HL-60 (cell line): ENCODE measurements at regions not wholly inside any gene's neighbourhood (a gene's known extent, or its start where the extent isn't known, plus 50 kb on each side); places are given as distances from the start of the nearest gene placed in this dataset.

Source experiments
- DNase-seq, 2 experiments: peaks; one replicate each; pipeline ENCODE4 v3.0.0-alpha.2; 2010 to 2020; ENCODE audit warnings: low read depth in 1 of 2, low spot score in 1 of 2
- H3K27ac ChIP-seq: fragments of 250-450 bp; sonication (Bioruptor Pico); replicated peaks from 2 replicates; pipeline ENCODE4 v1.5.1; 2020; ENCODE audit warnings: mild to moderate bottlenecking, moderate library complexity
- H3K27me3 ChIP-seq: fragments of 250-450 bp; sonication (Bioruptor Pico); 2 replicates; pipeline ENCODE4 v1.5.1; 2021; ENCODE audit warnings: mild to moderate bottlenecking, moderate library complexity; ENCODE audit not compliant: insufficient read depth, poor library complexity, severe bottlenecking
- H3K4me3 ChIP-seq: replicated peaks from 2 replicates; pipeline ENCODE4 v1.5.1; 2011; ENCODE audit warnings: mild to moderate bottlenecking, control low read depth, low read length; ENCODE audit not compliant: insufficient read depth
- GABPA ChIP-seq: IDR thresholded peaks from 2 replicates; pipeline ENCODE4 v1.6.1; 2012; ENCODE audit warnings: low read depth
- POLR2AphosphoS5 ChIP-seq: IDR thresholded peaks from 2 replicates; pipeline ENCODE4 v1.6.1; 2012; ENCODE audit warnings: low read depth
- SPI1 ChIP-seq: IDR thresholded peaks from 2 replicates; pipeline ENCODE4 v1.6.1; 2012; ENCODE audit warnings: low read depth, mild to moderate bottlenecking, borderline replicate concordance
- TF ChIP-seq, protein P1 (sequence below): IDR thresholded peaks from one replicate; pipeline ENCODE4 v1.5.1; 2011; ENCODE audit warnings: low read length, control low read depth, inconsistent platforms; ENCODE audit not compliant: insufficient read depth
- TF ChIP-seq, protein P2 (sequence below): IDR thresholded peaks from 2 replicates; pipeline ENCODE4 v1.6.1; 2012; ENCODE audit warnings: low read depth; ENCODE audit not compliant: insufficient replicate concordance

DNA sequence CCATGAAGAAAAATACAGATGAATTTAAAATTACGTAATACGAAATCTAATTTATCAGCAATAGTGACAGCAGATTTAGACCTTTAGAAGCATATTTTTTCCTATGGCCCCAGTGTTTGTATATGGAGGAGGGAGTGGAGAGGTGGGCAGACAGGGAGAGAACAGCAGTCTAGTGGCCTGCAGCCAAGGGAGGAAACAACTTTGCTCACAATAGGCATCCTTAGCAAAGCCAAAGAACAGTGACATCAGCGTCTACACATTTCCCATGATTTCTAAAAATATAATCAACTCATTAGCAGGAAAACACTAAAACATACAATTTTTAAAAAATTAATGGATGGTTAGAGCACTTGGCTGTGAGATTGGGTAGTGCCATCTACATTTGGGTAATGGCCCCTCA is 622.6 kb upstream of the ATP2B1 start:
- Histone ChIP-seq H3K27ac (no peak overlapping the region), H3K4me3 (no peak overlapping the region), H3K27me3 (no peaks in the 10 kb centered on the region)
- TF ChIP-seq, protein P1, sequence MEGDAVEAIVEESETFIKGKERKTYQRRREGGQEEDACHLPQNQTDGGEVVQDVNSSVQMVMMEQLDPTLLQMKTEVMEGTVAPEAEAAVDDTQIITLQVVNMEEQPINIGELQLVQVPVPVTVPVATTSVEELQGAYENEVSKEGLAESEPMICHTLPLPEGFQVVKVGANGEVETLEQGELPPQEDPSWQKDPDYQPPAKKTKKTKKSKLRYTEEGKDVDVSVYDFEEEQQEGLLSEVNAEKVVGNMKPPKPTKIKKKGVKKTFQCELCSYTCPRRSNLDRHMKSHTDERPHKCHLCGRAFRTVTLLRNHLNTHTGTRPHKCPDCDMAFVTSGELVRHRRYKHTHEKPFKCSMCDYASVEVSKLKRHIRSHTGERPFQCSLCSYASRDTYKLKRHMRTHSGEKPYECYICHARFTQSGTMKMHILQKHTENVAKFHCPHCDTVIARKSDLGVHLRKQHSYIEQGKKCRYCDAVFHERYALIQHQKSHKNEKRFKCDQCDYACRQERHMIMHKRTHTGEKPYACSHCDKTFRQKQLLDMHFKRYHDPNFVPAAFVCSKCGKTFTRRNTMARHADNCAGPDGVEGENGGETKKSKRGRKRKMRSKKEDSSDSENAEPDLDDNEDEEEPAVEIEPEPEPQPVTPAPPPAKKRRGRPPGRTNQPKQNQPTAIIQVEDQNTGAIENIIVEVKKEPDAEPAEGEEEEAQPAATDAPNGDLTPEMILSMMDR: no peak
- TF ChIP-seq, protein P2, sequence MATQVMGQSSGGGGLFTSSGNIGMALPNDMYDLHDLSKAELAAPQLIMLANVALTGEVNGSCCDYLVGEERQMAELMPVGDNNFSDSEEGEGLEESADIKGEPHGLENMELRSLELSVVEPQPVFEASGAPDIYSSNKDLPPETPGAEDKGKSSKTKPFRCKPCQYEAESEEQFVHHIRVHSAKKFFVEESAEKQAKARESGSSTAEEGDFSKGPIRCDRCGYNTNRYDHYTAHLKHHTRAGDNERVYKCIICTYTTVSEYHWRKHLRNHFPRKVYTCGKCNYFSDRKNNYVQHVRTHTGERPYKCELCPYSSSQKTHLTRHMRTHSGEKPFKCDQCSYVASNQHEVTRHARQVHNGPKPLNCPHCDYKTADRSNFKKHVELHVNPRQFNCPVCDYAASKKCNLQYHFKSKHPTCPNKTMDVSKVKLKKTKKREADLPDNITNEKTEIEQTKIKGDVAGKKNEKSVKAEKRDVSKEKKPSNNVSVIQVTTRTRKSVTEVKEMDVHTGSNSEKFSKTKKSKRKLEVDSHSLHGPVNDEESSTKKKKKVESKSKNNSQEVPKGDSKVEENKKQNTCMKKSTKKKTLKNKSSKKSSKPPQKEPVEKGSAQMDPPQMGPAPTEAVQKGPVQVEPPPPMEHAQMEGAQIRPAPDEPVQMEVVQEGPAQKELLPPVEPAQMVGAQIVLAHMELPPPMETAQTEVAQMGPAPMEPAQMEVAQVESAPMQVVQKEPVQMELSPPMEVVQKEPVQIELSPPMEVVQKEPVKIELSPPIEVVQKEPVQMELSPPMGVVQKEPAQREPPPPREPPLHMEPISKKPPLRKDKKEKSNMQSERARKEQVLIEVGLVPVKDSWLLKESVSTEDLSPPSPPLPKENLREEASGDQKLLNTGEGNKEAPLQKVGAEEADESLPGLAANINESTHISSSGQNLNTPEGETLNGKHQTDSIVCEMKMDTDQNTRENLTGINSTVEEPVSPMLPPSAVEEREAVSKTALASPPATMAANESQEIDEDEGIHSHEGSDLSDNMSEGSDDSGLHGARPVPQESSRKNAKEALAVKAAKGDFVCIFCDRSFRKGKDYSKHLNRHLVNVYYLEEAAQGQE: no peak
- TF ChIP-seq POLR2AphosphoS5 (no peak), GABPA (no peak), SPI1 (no peak)
- DNase-seq: no peak

DNA sequence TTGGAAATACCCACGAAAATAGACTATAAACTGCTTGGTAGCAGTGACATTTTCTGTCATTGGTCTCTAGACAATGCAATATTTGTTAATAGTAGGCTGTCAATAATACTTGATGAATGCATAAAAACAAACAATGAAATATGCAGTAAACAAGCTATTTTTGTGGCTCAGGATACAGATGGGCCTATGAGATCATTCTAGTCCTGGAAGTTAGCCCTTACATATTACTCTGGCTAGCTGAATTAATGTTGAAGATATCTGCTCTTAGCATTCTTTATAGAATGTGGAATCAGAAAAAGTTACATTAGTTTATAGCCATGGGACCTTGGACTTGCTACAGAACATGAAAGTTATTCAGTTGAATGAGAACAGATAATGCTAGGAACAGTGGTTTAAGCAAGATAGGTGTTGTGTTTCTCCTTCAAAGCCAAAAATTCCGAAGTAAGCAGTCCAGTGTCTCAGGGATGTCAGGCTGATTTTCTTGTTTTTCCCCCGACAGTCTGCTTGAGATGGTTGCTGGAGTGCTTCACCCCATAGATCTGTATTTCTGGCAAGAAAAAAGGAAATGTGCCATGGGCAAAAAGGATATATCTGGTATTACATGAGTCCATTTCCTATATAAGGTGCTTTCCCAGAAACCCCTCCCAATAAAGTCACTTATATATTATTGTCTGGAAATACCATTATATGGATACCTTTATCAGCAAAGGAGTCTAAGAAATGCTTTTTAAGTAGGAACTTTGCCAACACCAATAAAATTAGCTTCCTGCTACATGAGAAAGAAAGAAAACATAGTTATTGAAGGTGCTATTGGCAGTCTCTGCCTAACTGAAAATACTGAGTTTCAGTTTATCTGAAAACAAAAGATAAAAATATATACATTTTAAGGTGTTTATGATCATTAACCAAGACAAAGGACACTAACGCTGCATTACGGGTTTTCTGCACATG is 619.4 kb upstream of the ATP2B1 start:
- no peak overlapping the region for H3K27ac ChIP-seq
- DNase-seq: no peak

DNA sequence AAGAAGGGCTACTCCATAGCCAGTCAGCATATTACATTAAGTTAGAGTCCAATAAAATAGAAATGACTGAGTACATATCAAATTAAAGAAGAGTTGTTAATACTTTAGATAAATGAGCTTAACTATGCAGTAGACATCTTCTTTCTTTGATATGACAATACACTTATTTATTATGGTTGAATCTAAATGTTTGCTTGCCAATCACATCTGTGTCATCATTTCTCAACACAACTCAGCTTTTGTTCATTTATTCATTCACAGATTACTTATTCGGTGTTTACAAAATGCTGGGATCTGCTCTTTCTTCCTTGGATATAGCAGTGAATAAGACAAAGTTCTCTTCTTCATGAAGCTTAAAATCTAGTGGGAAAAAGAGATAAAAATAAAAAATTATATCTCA is 614.6 kb upstream of the ATP2B1 start:
- Histone ChIP-seq H3K27ac (no peak overlapping the region), H3K4me3 (no peak overlapping the region), H3K27me3 (no peaks in the 10 kb centered on the region)
- TF ChIP-seq, protein P2: no peak
- TF ChIP-seq, protein P1: no peak
- no peak for TF ChIP-seq POLR2AphosphoS5
- TF ChIP-seq SPI1: no peak
- no peak for TF ChIP-seq GABPA
- DNase-seq: no peak

More for the DNA sequence above, 619.4 kb upstream of the ATP2B1 start:
- Histone ChIP-seq H3K27me3 (no peaks in the 10 kb centered on the region), H3K4me3 (no peak overlapping the region)
- TF ChIP-seq, protein P2: no peak
- TF ChIP-seq SPI1 (no peak), GABPA (no peak)
